CD4-positive, alpha-beta T cell (primary cell): ENCODE measurements at regions not wholly inside any gene's neighbourhood (a gene's known extent, or its start where the extent isn't known, plus 50 kb on each side); places are given as distances from the start of the nearest gene placed in this dataset.

ENCODE experiments used
- ATAC-seq: fragments of 200-7000 bp; cut with Tn5 transposase; one replicate; pipeline ENCODE4 v1.10.0; 2022; ENCODE audit warnings: mild to moderate bottlenecking; ENCODE audit not compliant: poor library complexity
- CTCF ChIA-PET: fragments of 350-600 bp; sonication (Branson Sonifier 250); formaldehyde crosslinking; loops from one replicate; lab custom pipeline; 2021; ENCODE audit warnings: antibody characterized with exemption, inconsistent platforms; lab: Charles Lee
- POLR2A ChIA-PET: fragments of 350-600 bp; sonication (Branson Sonifier 250); formaldehyde crosslinking; loops from one replicate; lab custom pipeline; 2021; ENCODE audit warnings: antibody characterized with exemption, inconsistent platforms; lab: Charles Lee
- DNase-seq, 14 experiments: peaks; one replicate each; pipeline ENCODE4 v3.0.0-alpha.2; 2013 to 2020; ENCODE audit warnings: mixed read lengths in 2 of 14
- H3K27ac ChIP-seq, 2 donors: one replicate each; pipeline versions ENCODE4 v1.5.1 to v1.7.0; 2013; ENCODE audit warnings: low read length in 2 of 2, low read depth in 1 of 2, mild to moderate bottlenecking in 1 of 2
- H3K27me3 ChIP-seq, 2 experiments: 1 replicate in 1 of 2; 2 replicates in 1 of 2; pipeline versions ENCODE4 v1.6.1 to v1.7.0; 2013; ENCODE audit warnings: low read length in 2 of 2, control low read depth in 1 of 2, mild to moderate bottlenecking in 1 of 2, moderate library complexity in 1 of 2; ENCODE audit not compliant: insufficient read depth in 2 of 2, control insufficient read depth in 1 of 2
- H3K36me3 ChIP-seq: one replicate; pipeline ENCODE4 v1.6.1; 2013; ENCODE audit warnings: low read length, control low read depth; ENCODE audit not compliant: insufficient read depth
- H3K4me1 ChIP-seq: one replicate; pipeline ENCODE4 v1.6.1; 2013; ENCODE audit warnings: low read length, control low read depth; ENCODE audit not compliant: insufficient read depth
- H3K4me3 ChIP-seq: one replicate; pipeline ENCODE4 v1.5.1; 2013; ENCODE audit warnings: mild to moderate bottlenecking, low read length, moderate library complexity
- H3K9me3 ChIP-seq, 2 experiments: 1 replicate in 1 of 2; 2 replicates in 1 of 2; pipeline versions ENCODE4 v1.6.1 to v1.7.0; 2013; ENCODE audit warnings: low read length in 2 of 2, mild to moderate bottlenecking in 2 of 2, control low read depth in 1 of 2, moderate library complexity in 1 of 2; ENCODE audit not compliant: control insufficient read depth in 1 of 2, insufficient read depth in 1 of 2
- H3K27ac Mint-ChIP-seq: one replicate; pipeline ENCODE4 v1.8.0; 2020; ENCODE audit warnings: mixed read lengths
- H3K27me3 Mint-ChIP-seq: one replicate; pipeline ENCODE4 v1.8.0; 2021; ENCODE audit warnings: mixed read lengths
- H3K36me3 Mint-ChIP-seq: one replicate; pipeline ENCODE4 v1.8.0; 2021; ENCODE audit warnings: low read depth, mixed read lengths
- H3K4me1 Mint-ChIP-seq: one replicate; pipeline ENCODE4 v1.8.0; 2021; ENCODE audit warnings: low read depth, mixed read lengths
- H3K4me3 Mint-ChIP-seq: one replicate; pipeline ENCODE4 v1.8.0; 2020; ENCODE audit warnings: mild to moderate bottlenecking, mixed read lengths
- H3K9me3 Mint-ChIP-seq: one replicate; pipeline ENCODE4 v1.8.0; 2020; ENCODE audit warnings: mixed read lengths
- intact Hi-C, 2 experiments: fragments of 100-400 bp; cut with DNase I in 1 of 2; cut with micrococcal nuclease in 1 of 2; formaldehyde crosslinking; loops; one replicate each; pipeline versions ENCODE4 v1.15.1 to v1.9.0; 2023 to 2025; cut with DNase I, micrococcal nuclease
- TF ChIP-seq, protein P1 (sequence below): fragments of 200-600 bp; IDR thresholded peaks from one replicate; pipeline ENCODE4 v1.8.0; 2022; ENCODE audit warnings: antibody characterized with exemption, mild to moderate bottlenecking

DNA sequence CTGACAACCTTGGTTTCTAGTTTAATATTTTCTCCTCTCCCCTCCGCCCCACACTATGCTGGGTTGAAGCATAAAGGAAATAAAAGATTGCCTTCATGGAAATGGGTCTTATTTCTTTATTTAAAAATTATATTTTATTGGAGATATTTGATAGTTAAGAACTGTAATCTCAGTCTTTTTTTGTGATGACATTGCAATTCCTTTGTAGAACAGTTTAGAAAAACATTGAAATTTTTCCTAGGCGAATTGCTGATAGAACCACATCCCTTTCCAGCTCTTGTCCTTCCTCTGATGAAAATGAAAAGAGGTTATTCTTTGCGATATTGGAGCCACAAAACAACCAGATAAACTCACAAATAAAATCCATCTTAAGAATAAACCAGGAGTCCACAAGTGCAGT, 125.6 kb upstream of the NRIP1 start:
- ATAC-seq, result no peak
- Histone ChIP-seq H3K36me3 (no peaks in the 10 kb centered on the region), H3K9me3 (no peaks in the 10 kb centered on the region), H3K27ac (no peak overlapping the region), H3K27me3 (no peaks in the 10 kb centered on the region), H3K4me3 (no peak overlapping the region), H3K4me1 (no peaks in the 10 kb centered on the region)
- intact Hi-C loops, result no loop called here
- no peaks in the 10 kb centered on the region for H3K36me3 Mint-ChIP-seq
- DNase-seq, result no peak
- CTCF ChIA-PET, result no interaction called here
- POLR2A ChIA-PET, result no interaction called here
- no peak overlapping the region for H3K4me3 Mint-ChIP-seq
- H3K4me1 Mint-ChIP-seq, result no peaks in the 10 kb centered on the region
- no peak overlapping the region for H3K27ac Mint-ChIP-seq
- peaks cover 6% of the 10 kb centered on the region for H3K27me3 Mint-ChIP-seq
- TF ChIP-seq, protein P1, sequence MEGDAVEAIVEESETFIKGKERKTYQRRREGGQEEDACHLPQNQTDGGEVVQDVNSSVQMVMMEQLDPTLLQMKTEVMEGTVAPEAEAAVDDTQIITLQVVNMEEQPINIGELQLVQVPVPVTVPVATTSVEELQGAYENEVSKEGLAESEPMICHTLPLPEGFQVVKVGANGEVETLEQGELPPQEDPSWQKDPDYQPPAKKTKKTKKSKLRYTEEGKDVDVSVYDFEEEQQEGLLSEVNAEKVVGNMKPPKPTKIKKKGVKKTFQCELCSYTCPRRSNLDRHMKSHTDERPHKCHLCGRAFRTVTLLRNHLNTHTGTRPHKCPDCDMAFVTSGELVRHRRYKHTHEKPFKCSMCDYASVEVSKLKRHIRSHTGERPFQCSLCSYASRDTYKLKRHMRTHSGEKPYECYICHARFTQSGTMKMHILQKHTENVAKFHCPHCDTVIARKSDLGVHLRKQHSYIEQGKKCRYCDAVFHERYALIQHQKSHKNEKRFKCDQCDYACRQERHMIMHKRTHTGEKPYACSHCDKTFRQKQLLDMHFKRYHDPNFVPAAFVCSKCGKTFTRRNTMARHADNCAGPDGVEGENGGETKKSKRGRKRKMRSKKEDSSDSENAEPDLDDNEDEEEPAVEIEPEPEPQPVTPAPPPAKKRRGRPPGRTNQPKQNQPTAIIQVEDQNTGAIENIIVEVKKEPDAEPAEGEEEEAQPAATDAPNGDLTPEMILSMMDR, result no peak
- no peaks in the 10 kb centered on the region for H3K9me3 Mint-ChIP-seq

DNA sequence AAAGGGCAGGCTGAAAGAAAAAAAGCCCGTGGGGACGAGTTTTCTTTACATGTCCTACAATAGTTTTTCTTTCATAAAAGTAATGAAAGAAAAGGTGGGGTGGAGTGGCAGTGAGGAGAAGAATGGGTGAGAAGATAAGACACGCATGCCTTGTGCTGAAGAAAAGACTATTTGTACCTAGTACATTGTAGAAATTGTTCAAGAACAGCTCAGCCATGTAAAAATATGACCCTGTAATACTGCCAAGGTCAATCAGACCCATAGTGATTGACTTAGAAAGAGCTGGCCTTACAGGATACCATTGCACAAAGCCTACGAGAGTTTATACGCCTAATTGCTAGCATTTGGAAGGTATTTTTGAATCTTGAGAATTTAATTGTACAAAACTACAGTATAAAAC, 126.0 kb upstream of the NRIP1 start:
- intact Hi-C loops, result no loop called here
- Histone ChIP-seq H3K4me1 (no peaks in the 10 kb centered on the region), H3K27me3 (no peaks in the 10 kb centered on the region), H3K36me3 (no peaks in the 10 kb centered on the region), H3K9me3 (no peaks in the 10 kb centered on the region), H3K27ac (no peak overlapping the region), H3K4me3 (no peak overlapping the region)
- Mint-ChIP-seq H3K27me3 (peaks cover 6% of the 10 kb centered on the region), H3K36me3 (no peaks in the 10 kb centered on the region), H3K27ac (no peak overlapping the region), H3K4me1 (no peaks in the 10 kb centered on the region), H3K9me3 (no peaks in the 10 kb centered on the region), H3K4me3 (no peak overlapping the region)
- ATAC-seq, result no peak
- TF ChIP-seq, protein P1, result no peak
- POLR2A ChIA-PET, result no interaction called here
- DNase-seq, result no peak
- CTCF ChIA-PET, result interaction anchor here (1.3 kb wide), 1 partner anchor 40 kb away, joined by 3 read pairs; no protein-coding TSS in a partner anchor

DNA sequence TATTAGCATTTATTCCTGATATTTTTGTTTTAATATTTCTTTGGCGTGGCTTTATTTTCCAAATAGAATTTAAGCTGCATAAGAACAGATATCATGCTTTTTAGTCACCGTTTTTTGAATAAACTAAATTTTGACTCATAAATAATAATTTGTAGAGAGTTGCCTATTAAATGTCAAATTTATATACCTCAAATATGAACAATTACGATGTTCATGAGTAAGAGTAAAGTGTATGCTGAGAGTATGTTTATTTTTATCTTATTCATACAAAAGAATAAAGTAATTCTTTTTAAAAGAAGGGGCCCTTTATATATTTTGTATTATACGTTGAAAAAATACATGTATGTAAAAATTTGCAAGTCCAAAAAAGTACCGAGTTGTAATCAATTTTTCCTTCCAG, 126.5 kb upstream of the NRIP1 start:
- Mint-ChIP-seq H3K36me3 (no peaks in the 10 kb centered on the region), H3K4me1 (no peaks in the 10 kb centered on the region), H3K4me3 (no peak overlapping the region), H3K9me3 (no peaks in the 10 kb centered on the region), H3K27ac (no peak overlapping the region), H3K27me3 (peaks cover 2% of the 10 kb centered on the region)
- no peaks in the 10 kb centered on the region for H3K4me1 ChIP-seq
- ChIA-PET CTCF (interaction anchor here (1.3 kb wide), 1 partner anchor 39 kb away, joined by 3 read pairs; no protein-coding TSS in a partner anchor), POLR2A (no interaction called here)
- no peak overlapping the region for H3K4me3 ChIP-seq
- H3K27ac ChIP-seq, result no peak overlapping the region
- no peaks in the 10 kb centered on the region for H3K27me3 ChIP-seq
- no peak for ATAC-seq
- no peak for DNase-seq
- H3K9me3 ChIP-seq, result no peaks in the 10 kb centered on the region
- TF ChIP-seq, protein P1, result no peak
- intact Hi-C loops, result no loop called here
- no peaks in the 10 kb centered on the region for H3K36me3 ChIP-seq
